ENCODE measurements at regions not wholly inside any gene's neighbourhood (a gene's known extent, or its start where the extent isn't known, plus 50 kb on each side); places are given as distances from the start of the nearest gene placed in this dataset.

DNA sequence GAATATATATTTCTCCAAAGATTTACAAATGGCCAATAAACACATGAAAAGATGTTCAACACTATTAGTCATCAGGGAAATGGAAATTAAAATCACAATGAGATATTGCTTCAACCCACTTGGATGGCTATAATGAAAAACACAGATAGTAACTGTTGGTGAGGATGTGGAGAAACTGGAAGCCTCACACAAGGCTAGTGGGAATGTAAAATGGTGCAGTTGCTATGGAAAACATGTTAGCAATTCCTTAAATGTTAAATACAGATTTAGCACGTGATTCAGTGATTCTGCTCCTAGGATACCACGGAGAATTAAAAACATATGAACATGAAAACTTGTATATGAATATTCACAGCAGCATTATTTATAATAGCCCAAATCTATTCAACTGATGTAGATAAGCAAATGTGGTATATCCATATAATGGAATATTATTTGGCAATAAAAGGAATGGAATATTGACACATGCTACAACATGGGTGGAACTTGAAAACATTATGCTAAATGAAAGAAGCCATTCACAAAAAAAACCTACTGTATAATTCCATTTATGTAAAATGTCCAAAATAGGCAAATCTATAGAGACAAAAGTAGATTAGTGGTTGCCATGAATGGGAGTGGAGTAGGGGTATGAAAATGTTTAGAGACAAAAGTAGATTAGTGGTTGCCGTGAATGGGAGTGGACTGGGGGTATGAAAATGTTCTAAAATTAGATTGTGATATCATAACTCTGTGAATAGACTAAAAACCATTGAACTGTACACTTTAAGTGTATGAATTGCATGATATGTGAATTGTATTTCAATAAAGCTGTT lies 227.1 kb upstream of the DDHD1 start:
- DNase-seq (ENCODE audit: low spot score), result no peak
- TF ChIP-seq, protein P1, sequence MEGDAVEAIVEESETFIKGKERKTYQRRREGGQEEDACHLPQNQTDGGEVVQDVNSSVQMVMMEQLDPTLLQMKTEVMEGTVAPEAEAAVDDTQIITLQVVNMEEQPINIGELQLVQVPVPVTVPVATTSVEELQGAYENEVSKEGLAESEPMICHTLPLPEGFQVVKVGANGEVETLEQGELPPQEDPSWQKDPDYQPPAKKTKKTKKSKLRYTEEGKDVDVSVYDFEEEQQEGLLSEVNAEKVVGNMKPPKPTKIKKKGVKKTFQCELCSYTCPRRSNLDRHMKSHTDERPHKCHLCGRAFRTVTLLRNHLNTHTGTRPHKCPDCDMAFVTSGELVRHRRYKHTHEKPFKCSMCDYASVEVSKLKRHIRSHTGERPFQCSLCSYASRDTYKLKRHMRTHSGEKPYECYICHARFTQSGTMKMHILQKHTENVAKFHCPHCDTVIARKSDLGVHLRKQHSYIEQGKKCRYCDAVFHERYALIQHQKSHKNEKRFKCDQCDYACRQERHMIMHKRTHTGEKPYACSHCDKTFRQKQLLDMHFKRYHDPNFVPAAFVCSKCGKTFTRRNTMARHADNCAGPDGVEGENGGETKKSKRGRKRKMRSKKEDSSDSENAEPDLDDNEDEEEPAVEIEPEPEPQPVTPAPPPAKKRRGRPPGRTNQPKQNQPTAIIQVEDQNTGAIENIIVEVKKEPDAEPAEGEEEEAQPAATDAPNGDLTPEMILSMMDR (IDR thresholded peaks at IDR 0.05; ENCODE audit: extremely low read depth, missing control alignments), result no peak

GRCh38 chr14:53378142-53378541 lies 225.0 kb upstream of the DDHD1 start:
- TF ChIP-seq, protein P1 (IDR thresholded peaks at IDR 0.05; ENCODE audit: extremely low read depth, missing control alignments), result no peak
- no peak for DNase-seq (ENCODE audit: low spot score)

DNA sequence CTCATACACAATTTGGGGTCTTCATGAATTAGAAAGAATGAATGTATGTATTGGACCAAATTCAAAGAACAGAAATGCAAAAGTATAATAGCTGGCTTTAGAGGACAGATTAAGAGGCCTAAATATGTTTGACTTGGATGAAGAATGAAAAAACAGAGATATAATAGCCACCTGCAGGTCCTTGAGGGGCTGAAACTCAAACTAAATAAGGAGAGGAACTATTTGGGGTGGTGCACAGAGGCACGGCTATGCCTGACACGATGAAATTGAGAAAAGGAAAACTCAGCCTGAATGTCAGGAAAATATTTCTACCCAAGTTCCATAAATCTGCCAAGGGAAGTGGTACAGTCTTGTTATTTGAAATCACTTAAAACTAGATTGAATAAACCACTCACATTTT lies 222.9 kb upstream of the DDHD1 start:
- TF ChIP-seq, protein P1 (IDR thresholded peaks at IDR 0.05; ENCODE audit: extremely low read depth, missing control alignments), result no peak
- DNase-seq (ENCODE audit: low spot score), result no peak

DNA sequence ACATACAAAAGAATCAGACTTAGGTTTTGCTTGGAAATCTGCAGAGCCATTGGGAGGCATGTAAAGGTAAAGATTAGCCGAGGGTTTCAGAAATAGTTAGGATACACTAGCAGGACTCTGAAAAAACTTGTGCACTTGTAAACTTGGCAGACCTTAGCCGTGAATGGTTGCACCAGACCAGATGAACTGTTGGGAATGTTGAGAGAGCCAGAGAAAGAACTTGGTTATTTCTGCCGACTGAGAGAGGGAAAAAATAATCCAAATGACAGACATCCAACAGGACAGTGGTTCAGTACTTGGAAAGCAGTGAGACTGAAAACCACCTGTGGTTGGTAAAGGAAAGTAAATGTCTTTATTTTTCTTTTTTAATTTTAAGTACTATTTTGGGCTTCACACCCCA lies 222.5 kb upstream of the DDHD1 start:
- TF ChIP-seq, protein P1 (IDR thresholded peaks at IDR 0.05; ENCODE audit: extremely low read depth, missing control alignments), result no peak
- no peak for DNase-seq (ENCODE audit: low spot score)

DNA sequence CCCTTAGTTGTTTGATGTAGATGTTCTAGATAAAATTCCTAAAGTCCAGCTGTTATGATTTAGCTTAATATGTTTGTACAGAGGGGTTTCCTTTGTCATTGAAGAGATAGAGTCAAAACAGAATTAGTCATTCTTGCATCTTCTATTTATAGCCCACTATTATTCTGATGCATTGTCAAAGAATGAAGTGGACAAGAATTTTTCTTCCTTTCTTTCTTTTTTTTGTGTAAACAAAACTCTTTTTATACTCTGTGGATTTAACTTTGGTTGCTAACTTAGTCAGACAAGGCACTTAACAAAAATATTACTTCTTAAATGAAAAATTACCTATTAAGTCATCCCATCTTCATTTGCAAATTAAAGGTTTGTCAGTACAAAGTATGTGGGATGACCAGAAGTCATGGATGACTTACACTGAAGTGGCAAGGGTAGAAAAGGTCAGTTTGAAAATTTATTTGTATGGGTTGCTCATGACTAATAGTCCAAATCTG lies 215.6 kb upstream of the DDHD1 start:
- no peak for DNase-seq (ENCODE audit: low spot score)
- TF ChIP-seq, protein P1 (IDR thresholded peaks at IDR 0.05; ENCODE audit: extremely low read depth, missing control alignments), result no peak

- TF ChIP-seq, protein P1 (IDR thresholded peaks at IDR 0.05; ENCODE audit: extremely low read depth, missing control alignments), result no peak
- no peak for DNase-seq (ENCODE audit: low spot score)
Measured at GRCh38 chr14:53368066-53368465, 214.9 kb upstream of the DDHD1 start.

DNA sequence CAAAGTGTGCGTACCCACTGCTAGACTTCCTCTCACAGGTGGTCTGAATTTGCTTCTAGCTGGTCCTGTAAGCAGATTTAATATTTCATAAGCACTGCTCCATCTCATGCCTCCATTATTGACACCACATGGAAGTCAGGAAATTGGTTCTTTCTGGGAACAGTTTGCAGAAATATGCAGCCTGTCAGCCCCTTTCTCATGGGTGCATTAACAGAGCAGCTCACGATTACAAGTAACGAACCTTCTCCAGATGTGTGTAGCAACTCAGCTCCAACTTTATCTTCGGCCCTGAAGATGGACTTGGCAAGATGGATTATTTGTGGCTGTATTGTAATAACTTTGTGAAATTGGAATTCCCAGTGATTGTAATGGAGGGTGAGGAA lies 214.5 kb upstream of the DDHD1 start:
- no peak for DNase-seq (ENCODE audit: low spot score)
- TF ChIP-seq, protein P1 (IDR thresholded peaks at IDR 0.05; ENCODE audit: extremely low read depth, missing control alignments), result no peak

Measured in GM20000 (cell line).